Neural cell (in vitro differentiated cells): ENCODE measurements at regions not wholly inside any gene's neighbourhood (a gene's known extent, or its start where the extent isn't known, plus 50 kb on each side); places are given as distances from the start of the nearest gene placed in this dataset.

Experiments
- H2AFZ ChIP-seq: fragments of 200-600, 300-800 bp; sonication (generic), shearing (Covaris generic); 2 replicates; pipeline ENCODE4 v1.6.0; 2014; ENCODE audit warnings: low read depth, mild to moderate bottlenecking, antibody characterized with exemption, low read length, moderate library complexity
- H3F3A ChIP-seq: fragments of 200-600 bp; shearing (Covaris generic); 2 replicates; pipeline ENCODE4 v1.6.1; 2016; ENCODE audit warnings: mild to moderate bottlenecking, moderate library complexity, mixed read lengths, antibody characterized with exemption, low read length; ENCODE audit not compliant: insufficient read depth, poor library complexity, severe bottlenecking
- H3K27ac ChIP-seq: fragments of 200-600, 300-800 bp; sonication (generic), shearing (Covaris generic); 2 replicates; pipeline ENCODE4 v1.5.1; 2014; ENCODE audit warnings: mild to moderate bottlenecking, low read length, moderate library complexity
- H3K27me3 ChIP-seq: fragments of 300-800, 200-600 bp; sonication (generic), shearing (Covaris generic); 2 replicates; pipeline ENCODE4 v1.6.0; 2014; ENCODE audit warnings: mild to moderate bottlenecking, low read depth, low read length, moderate library complexity; ENCODE audit not compliant: insufficient read depth
- H3K36me3 ChIP-seq: fragments of 300-800, 200-600 bp; sonication (generic), shearing (Covaris generic); 2 replicates; pipeline ENCODE4 v1.5.1; 2014; ENCODE audit warnings: mild to moderate bottlenecking, antibody characterized with exemption, low read length, moderate library complexity; ENCODE audit not compliant: insufficient read depth
- H3K4me2 ChIP-seq: fragments of 300-800, 200-600 bp; sonication (generic), shearing (Covaris generic); 2 replicates; pipeline ENCODE4 v1.6.0; 2014; ENCODE audit warnings: mild to moderate bottlenecking, low read length
- H3K4me3 ChIP-seq: fragments of 300-800, 200-600 bp; sonication (generic), shearing (Covaris generic); 2 replicates; pipeline ENCODE4 v1.5.1; 2014; ENCODE audit warnings: mild to moderate bottlenecking, low read length, moderate library complexity
- H3K79me2 ChIP-seq: fragments of 200-600 bp; shearing (Covaris generic); replicated peaks from 2 replicates; pipeline ENCODE4 v1.6.0; 2014; ENCODE audit warnings: mild to moderate bottlenecking, low read length, moderate library complexity; ENCODE audit not compliant: insufficient read depth
- H3K9ac ChIP-seq: fragments of 300-800, 200-600 bp; sonication (generic), shearing (Covaris generic); 2 replicates; pipeline ENCODE4 v1.6.1; 2016; ENCODE audit warnings: mild to moderate bottlenecking, low read length, mixed read lengths
- H3K9me2 ChIP-seq: fragments of 200-600 bp; shearing (Covaris generic); 2 replicates; pipeline ENCODE4 v1.6.1; 2016; ENCODE audit warnings: mild to moderate bottlenecking, low read length, mixed read lengths; ENCODE audit not compliant: insufficient read depth
- H3K9me3 ChIP-seq: fragments of 200-600, 300-800 bp; sonication (generic), shearing (Covaris generic); 2 replicates; pipeline ENCODE4 v1.6.1; 2016; ENCODE audit warnings: mild to moderate bottlenecking, mixed run types, low read length, moderate library complexity, mixed read lengths
- H4K20me1 ChIP-seq: fragments of 200-600 bp; shearing (Covaris generic); 2 replicates; pipeline ENCODE4 v1.6.1; 2016; ENCODE audit warnings: mild to moderate bottlenecking, mixed run types; ENCODE audit not compliant: insufficient read depth
- EP300 ChIP-seq: fragments of 450-650 bp; conservative IDR thresholded peaks from 2 replicates; pipeline ENCODE4 v1.6.1; 2014; ENCODE audit warnings: antibody characterized with exemption, mild to moderate bottlenecking, moderate library complexity; ENCODE audit not compliant: poor library complexity, severe bottlenecking
- EZH2 ChIP-seq: fragments of 200-600, 300-800 bp; shearing (Covaris generic), sonication (generic); IDR thresholded peaks from 2 replicates; pipeline ENCODE4 v1.6.1; 2014; ENCODE audit warnings: antibody characterized with exemption, low read length, borderline replicate concordance, mild to moderate bottlenecking; ENCODE audit not compliant: insufficient read depth, poor library complexity, severe bottlenecking
- MXI1 ChIP-seq: fragments of 450-650 bp; conservative IDR thresholded peaks from 2 replicates; pipeline ENCODE4 v1.6.1; 2014; ENCODE audit warnings: antibody characterized with exemption, mild to moderate bottlenecking; ENCODE audit not compliant: poor library complexity, severe bottlenecking
- POLR2AphosphoS5 ChIP-seq: IDR thresholded peaks from 2 replicates; pipeline ENCODE4 v1.6.1; 2012
- RAD21 ChIP-seq: fragments of 450-650 bp; conservative IDR thresholded peaks from 2 replicates; pipeline ENCODE4 v1.6.1; 2014; ENCODE audit warnings: antibody characterized with exemption, mild to moderate bottlenecking, moderate library complexity
- SMC3 ChIP-seq: fragments of 450-650 bp; conservative IDR thresholded peaks from 2 replicates; pipeline ENCODE4 v1.6.1; 2014; ENCODE audit warnings: antibody characterized with exemption, mild to moderate bottlenecking, moderate library complexity; ENCODE audit not compliant: poor library complexity
- TAF1 ChIP-seq: IDR thresholded peaks from 2 replicates; pipeline ENCODE4 v1.6.1; 2012; ENCODE audit warnings: low read depth
- TF ChIP-seq, protein P1 (sequence below): fragments of 450-650 bp; IDR thresholded peaks from 2 replicates; pipeline ENCODE4 v1.5.1; 2014; ENCODE audit warnings: antibody characterized with exemption, mild to moderate bottlenecking, moderate library complexity; ENCODE audit not compliant: poor library complexity, severe bottlenecking
- TF ChIP-seq, protein P2 (sequence below): IDR thresholded peaks from 2 replicates; pipeline ENCODE4 v1.6.1; 2012; ENCODE audit warnings: borderline replicate concordance

DNA sequence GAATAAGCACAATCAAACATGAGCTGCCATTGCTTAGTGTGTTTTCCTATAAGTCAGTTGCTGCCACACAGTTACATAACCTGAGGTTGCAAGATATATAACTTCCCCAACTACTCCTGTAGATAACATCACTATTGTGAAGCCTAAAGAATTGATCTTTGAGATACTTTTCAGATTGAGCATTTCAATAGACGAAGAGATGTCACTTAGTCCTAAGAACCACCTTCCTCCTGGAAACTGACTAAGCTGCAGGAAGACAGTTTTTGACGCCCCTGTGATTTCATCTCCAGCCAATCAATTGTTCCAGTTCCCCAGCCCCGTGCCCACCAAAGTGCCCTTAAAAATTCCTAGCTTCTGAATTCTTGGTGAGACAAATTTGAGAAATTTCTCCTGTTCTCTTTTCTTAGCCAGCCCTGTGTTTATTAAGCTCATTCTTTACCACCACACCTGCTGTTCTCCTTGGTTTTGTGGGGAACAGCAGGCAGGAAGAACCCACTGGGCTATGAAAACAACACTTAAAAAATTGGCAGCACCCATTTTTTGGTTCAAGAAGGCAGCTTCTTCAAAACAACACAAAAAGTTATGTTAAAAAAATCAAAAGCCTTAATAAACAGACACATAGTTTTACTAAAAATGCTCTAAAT, 317.1 kb upstream of the PABPC4L start:
- H3K9me2 ChIP-seq, result no peaks in the 10 kb centered on the region
- no peak overlapping the region for H3K4me2 ChIP-seq
- H4K20me1 ChIP-seq, result no peaks in the 10 kb centered on the region
- TF ChIP-seq POLR2AphosphoS5, result no peak
- H2AFZ ChIP-seq, result no peak overlapping the region
- no peaks in the 10 kb centered on the region for H3K27me3 ChIP-seq
- no peaks in the 10 kb centered on the region for H3K79me2 ChIP-seq
- no peaks in the 10 kb centered on the region for H3F3A ChIP-seq
- no peaks in the 10 kb centered on the region for H3K36me3 ChIP-seq
- H3K9me3 ChIP-seq, result no peaks in the 10 kb centered on the region
- H3K4me3 ChIP-seq, result no peak overlapping the region
- H3K27ac ChIP-seq, result no peak overlapping the region
- H3K9ac ChIP-seq, result no peak overlapping the region

DNA sequence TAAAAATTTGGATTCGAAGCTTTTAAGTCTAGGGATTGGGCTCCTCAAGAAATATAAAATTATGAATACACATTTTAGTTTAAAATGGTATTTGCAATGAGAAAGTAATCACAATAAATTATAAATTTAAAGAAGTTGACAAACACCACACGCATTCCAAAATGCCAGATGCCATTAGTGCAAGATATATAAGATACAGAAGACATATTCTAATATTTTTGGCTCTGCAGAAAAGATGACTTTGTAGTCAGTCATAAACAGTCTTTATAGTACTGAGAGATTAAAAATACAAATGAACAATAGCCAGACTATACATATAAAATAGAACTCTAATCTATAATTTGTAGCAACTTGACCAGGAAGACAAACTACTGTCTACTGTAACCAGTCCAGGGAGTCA, 309.0 kb upstream of the PABPC4L start:
- no peak overlapping the region for H3K4me3 ChIP-seq
- no peak overlapping the region for H2AFZ ChIP-seq
- TF ChIP-seq POLR2AphosphoS5, result no peak
- no peak for TF ChIP-seq EP300
- TF ChIP-seq TAF1, result no peak
- no peak for TF ChIP-seq RAD21
- TF ChIP-seq, protein P1, sequence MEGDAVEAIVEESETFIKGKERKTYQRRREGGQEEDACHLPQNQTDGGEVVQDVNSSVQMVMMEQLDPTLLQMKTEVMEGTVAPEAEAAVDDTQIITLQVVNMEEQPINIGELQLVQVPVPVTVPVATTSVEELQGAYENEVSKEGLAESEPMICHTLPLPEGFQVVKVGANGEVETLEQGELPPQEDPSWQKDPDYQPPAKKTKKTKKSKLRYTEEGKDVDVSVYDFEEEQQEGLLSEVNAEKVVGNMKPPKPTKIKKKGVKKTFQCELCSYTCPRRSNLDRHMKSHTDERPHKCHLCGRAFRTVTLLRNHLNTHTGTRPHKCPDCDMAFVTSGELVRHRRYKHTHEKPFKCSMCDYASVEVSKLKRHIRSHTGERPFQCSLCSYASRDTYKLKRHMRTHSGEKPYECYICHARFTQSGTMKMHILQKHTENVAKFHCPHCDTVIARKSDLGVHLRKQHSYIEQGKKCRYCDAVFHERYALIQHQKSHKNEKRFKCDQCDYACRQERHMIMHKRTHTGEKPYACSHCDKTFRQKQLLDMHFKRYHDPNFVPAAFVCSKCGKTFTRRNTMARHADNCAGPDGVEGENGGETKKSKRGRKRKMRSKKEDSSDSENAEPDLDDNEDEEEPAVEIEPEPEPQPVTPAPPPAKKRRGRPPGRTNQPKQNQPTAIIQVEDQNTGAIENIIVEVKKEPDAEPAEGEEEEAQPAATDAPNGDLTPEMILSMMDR, result no peak
- TF ChIP-seq, protein P2, sequence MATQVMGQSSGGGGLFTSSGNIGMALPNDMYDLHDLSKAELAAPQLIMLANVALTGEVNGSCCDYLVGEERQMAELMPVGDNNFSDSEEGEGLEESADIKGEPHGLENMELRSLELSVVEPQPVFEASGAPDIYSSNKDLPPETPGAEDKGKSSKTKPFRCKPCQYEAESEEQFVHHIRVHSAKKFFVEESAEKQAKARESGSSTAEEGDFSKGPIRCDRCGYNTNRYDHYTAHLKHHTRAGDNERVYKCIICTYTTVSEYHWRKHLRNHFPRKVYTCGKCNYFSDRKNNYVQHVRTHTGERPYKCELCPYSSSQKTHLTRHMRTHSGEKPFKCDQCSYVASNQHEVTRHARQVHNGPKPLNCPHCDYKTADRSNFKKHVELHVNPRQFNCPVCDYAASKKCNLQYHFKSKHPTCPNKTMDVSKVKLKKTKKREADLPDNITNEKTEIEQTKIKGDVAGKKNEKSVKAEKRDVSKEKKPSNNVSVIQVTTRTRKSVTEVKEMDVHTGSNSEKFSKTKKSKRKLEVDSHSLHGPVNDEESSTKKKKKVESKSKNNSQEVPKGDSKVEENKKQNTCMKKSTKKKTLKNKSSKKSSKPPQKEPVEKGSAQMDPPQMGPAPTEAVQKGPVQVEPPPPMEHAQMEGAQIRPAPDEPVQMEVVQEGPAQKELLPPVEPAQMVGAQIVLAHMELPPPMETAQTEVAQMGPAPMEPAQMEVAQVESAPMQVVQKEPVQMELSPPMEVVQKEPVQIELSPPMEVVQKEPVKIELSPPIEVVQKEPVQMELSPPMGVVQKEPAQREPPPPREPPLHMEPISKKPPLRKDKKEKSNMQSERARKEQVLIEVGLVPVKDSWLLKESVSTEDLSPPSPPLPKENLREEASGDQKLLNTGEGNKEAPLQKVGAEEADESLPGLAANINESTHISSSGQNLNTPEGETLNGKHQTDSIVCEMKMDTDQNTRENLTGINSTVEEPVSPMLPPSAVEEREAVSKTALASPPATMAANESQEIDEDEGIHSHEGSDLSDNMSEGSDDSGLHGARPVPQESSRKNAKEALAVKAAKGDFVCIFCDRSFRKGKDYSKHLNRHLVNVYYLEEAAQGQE, result no peak
- TF ChIP-seq EZH2, result no peak
- no peak for TF ChIP-seq SMC3
- TF ChIP-seq MXI1, result no peak
- no peak overlapping the region for H3K4me2 ChIP-seq
- no peaks in the 10 kb centered on the region for H3F3A ChIP-seq
- no peaks in the 10 kb centered on the region for H4K20me1 ChIP-seq
- no peak overlapping the region for H3K9ac ChIP-seq
- H3K36me3 ChIP-seq, result no peaks in the 10 kb centered on the region
- no peaks in the 10 kb centered on the region for H3K9me2 ChIP-seq
- no peaks in the 10 kb centered on the region for H3K27me3 ChIP-seq
- no peak overlapping the region for H3K27ac ChIP-seq
- H3K79me2 ChIP-seq, result no peaks in the 10 kb centered on the region
- no peaks in the 10 kb centered on the region for H3K9me3 ChIP-seq

DNA sequence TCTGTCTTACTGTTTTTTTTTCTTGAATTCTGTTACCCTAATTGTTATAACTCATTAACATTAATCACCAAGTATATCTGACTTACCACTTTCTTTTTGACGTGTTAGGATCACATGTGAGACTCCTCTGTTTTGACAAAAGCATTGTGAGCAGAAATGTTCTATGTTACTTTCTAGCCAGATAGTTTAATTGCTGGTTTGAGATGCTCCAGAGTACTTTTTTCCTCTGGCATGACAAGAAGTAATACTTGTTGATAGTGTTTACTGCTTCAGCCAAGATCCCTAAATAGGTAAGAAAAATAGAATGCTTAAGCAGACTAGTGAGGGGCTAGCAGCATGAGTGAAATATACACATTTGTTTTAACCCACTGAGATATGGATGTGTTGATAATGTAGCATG, 303.9 kb upstream of the PABPC4L start:
- Histone ChIP-seq H4K20me1 (no peaks in the 10 kb centered on the region), H2AFZ (no peak overlapping the region), H3K9ac (no peak overlapping the region), H3K4me3 (no peak overlapping the region), H3K9me3 (no peaks in the 10 kb centered on the region), H3K79me2 (no peaks in the 10 kb centered on the region), H3K27me3 (no peaks in the 10 kb centered on the region), H3K27ac (no peak overlapping the region), H3K9me2 (no peaks in the 10 kb centered on the region), H3K4me2 (no peak overlapping the region), H3F3A (no peaks in the 10 kb centered on the region), H3K36me3 (no peaks in the 10 kb centered on the region)
- TF ChIP-seq SMC3, result no peak
- TF ChIP-seq, protein P1, result no peak
- TF ChIP-seq, protein P2, result no peak
- no peak for TF ChIP-seq MXI1
- no peak for TF ChIP-seq EP300
- TF ChIP-seq EZH2, result no peak
- no peak for TF ChIP-seq RAD21
- TF ChIP-seq POLR2AphosphoS5, result no peak
- TF ChIP-seq TAF1, result no peak
